ENCODE measurements at regions not wholly inside any gene's neighbourhood (a gene's known extent, or its start where the extent isn't known, plus 50 kb on each side); places are given as distances from the start of the nearest gene placed in this dataset.

GRCh38 chr5:86354664-86355063 lies 263.1 kb upstream of the COX7C start:
- TF ChIP-seq EZH2 (IDR thresholded peaks at IDR 0.05), result no peak
- no peak for TF ChIP-seq POLR2AphosphoS5 (IDR thresholded peaks at IDR 0.05; ENCODE audit: borderline replicate concordance, low read depth, low read length)
